IMR-90 (cell line): ENCODE measurements at regions not wholly inside any gene's neighbourhood (a gene's known extent, or its start where the extent isn't known, plus 50 kb on each side); places are given as distances from the start of the nearest gene placed in this dataset.

Source experiments
- ATAC-seq: fragments of 200-7000 bp; cut with Tn5 transposase; 2 replicates; pipeline ENCODE4 v1.9.1; 2020; ENCODE audit warnings: low read depth, mild to moderate bottlenecking, moderate library complexity
- BruUV-seq: library from RNA; stranded (reverse); fragments of 400-500 nt; replicated peaks from 2 replicates; lab custom pipeline; 2021; lab: Mats Ljungman, UMichigan
- CTCF ChIA-PET: fragments of 300-600 bp; formaldehyde crosslinking; extraction: SDS; loops from one replicate; lab custom pipeline; 2021; ENCODE audit warnings: antibody characterized with exemption; lab: Yijun Ruan, JAX
- POLR2A ChIA-PET: fragments of 300-600 bp; sonication (Branson Sonifier 250); formaldehyde crosslinking; loops from one replicate; lab custom pipeline; 2022; ENCODE audit warnings: antibody characterized with exemption; ENCODE audit not compliant: unreplicated experiment; lab: Charles Lee
- DNase-seq: peaks from one replicate; pipeline ENCODE4 v3.0.0; 2013
- H2AFZ ChIP-seq: replicated peaks from 2 replicates; pipeline ENCODE3; 2013; ENCODE audit warnings: low read length, mild to moderate bottlenecking; ENCODE audit not compliant: poor library complexity
- H2AK5ac ChIP-seq: 2 replicates; pipeline ENCODE4 v1.6.1; 2013; ENCODE audit warnings: low read depth, low read length, inconsistent platforms
- H2AK9ac ChIP-seq: replicated peaks from 2 replicates; pipeline ENCODE3; 2013; ENCODE audit warnings: mild to moderate bottlenecking, low read depth, low read length, moderate library complexity; ENCODE audit not compliant: poor library complexity
- H2BK120ac ChIP-seq: 2 replicates; pipeline ENCODE4 v1.6.1; 2013; ENCODE audit warnings: low read depth, low read length, inconsistent platforms
- H2BK15ac ChIP-seq: 3 replicates; pipeline ENCODE4 v1.6.1; 2013; ENCODE audit warnings: low read depth, low read length, inconsistent platforms
- H2BK20ac ChIP-seq: 2 replicates; pipeline ENCODE4 v1.6.1; 2013; ENCODE audit warnings: low read depth, mild to moderate bottlenecking, inconsistent platforms, low read length, moderate library complexity
- H2BK5ac ChIP-seq: 2 replicates; pipeline ENCODE4 v1.6.1; 2013; ENCODE audit warnings: mild to moderate bottlenecking, low read depth, low read length, inconsistent platforms; ENCODE audit not compliant: poor library complexity, severe bottlenecking
- H3K14ac ChIP-seq: replicated peaks from 2 replicates; pipeline ENCODE4 v1.6.1; 2013; ENCODE audit warnings: low read depth, low read length, inconsistent platforms
- H3K18ac ChIP-seq: 2 replicates; pipeline ENCODE4 v1.6.1; 2013; ENCODE audit warnings: low read depth, low read length, control low read depth
- H3K23ac ChIP-seq: 2 replicates; pipeline ENCODE4 v1.6.1; 2013; ENCODE audit warnings: low read depth, low read length, inconsistent platforms
- H3K27ac ChIP-seq: 2 replicates; pipeline ENCODE4 v1.5.1; 2013; ENCODE audit warnings: mild to moderate bottlenecking, control low read depth, low read length; ENCODE audit not compliant: insufficient read depth
- H3K27me3 ChIP-seq: 2 replicates; pipeline ENCODE4 v1.6.1; 2013; ENCODE audit warnings: low read length; ENCODE audit not compliant: control insufficient read depth, insufficient read depth
- H3K36me3 ChIP-seq: 2 replicates; pipeline ENCODE4 v1.6.1; 2013; ENCODE audit warnings: low read length, mixed read lengths; ENCODE audit not compliant: control insufficient read depth, insufficient read depth
- H3K4ac ChIP-seq: 2 replicates; pipeline ENCODE4 v1.6.1; 2013; ENCODE audit warnings: low read depth, low read length, inconsistent platforms
- H3K4me1 ChIP-seq: 2 replicates; pipeline ENCODE4 v1.6.1; 2013; ENCODE audit warnings: low read length, mixed read lengths; ENCODE audit not compliant: control insufficient read depth, insufficient read depth
- H3K4me2 ChIP-seq: 2 replicates; pipeline ENCODE4 v1.6.1; 2013; ENCODE audit warnings: low read depth, mild to moderate bottlenecking, control low read depth, low read length, moderate library complexity
- H3K4me3 ChIP-seq: 2 replicates; pipeline ENCODE4 v1.5.1; 2013; ENCODE audit warnings: low read depth, mild to moderate bottlenecking, control low read depth, low read length, moderate library complexity; ENCODE audit not compliant: insufficient read depth
- H3K56ac ChIP-seq: 2 replicates; pipeline ENCODE4 v1.6.1; 2013; ENCODE audit warnings: low read length, inconsistent platforms; ENCODE audit not compliant: insufficient read depth; ENCODE audit errors: extremely low read depth
- H3K79me1 ChIP-seq, 2 experiments: 2 replicates each; pipeline ENCODE4 v1.6.1; 2013; ENCODE audit warnings: low read length in 2 of 2, inconsistent platforms in 1 of 2, low read depth in 1 of 2
- H3K9ac ChIP-seq: 2 replicates; pipeline ENCODE4 v1.6.1; 2013; ENCODE audit warnings: low read depth, low read length, control low read depth
- H3K9me1 ChIP-seq: 2 replicates; pipeline ENCODE4 v1.6.1; 2013; ENCODE audit warnings: low read length, inconsistent platforms; ENCODE audit not compliant: insufficient read depth
- H3K9me3 ChIP-seq: 2 replicates; pipeline ENCODE4 v1.6.1; 2013; ENCODE audit warnings: low read length; ENCODE audit not compliant: control insufficient read depth, insufficient read depth
- H4K20me1 ChIP-seq: 2 replicates; pipeline ENCODE4 v1.6.1; 2013; ENCODE audit warnings: low read length, inconsistent platforms; ENCODE audit not compliant: insufficient read depth
- H4K5ac ChIP-seq: 2 replicates; pipeline ENCODE4 v1.6.1; 2013; ENCODE audit warnings: mild to moderate bottlenecking, low read depth, low read length, control low read depth
- H4K8ac ChIP-seq, 2 experiments: 2 replicates each; pipeline ENCODE4 v1.6.1; 2013; ENCODE audit warnings: low read depth in 2 of 2, low read length in 2 of 2, control low read depth in 1 of 2, inconsistent platforms in 1 of 2
- H4K91ac ChIP-seq: 2 replicates; pipeline ENCODE4 v1.6.1; 2013; ENCODE audit warnings: low read depth, low read length, inconsistent platforms; ENCODE audit not compliant: insufficient read depth
- CEBPB ChIP-seq: IDR thresholded peaks from 2 replicates; pipeline ENCODE4 v1.6.1; 2012; ENCODE audit warnings: low read depth, low read length, improper control_type of control experiment
- ELK1 ChIP-seq: fragments of 150-350 bp; IDR thresholded peaks from 2 replicates; pipeline ENCODE4 v1.6.1; 2016; ENCODE audit warnings: low read depth, mild to moderate bottlenecking, low read length, moderate library complexity, borderline replicate concordance
- RFX5 ChIP-seq: IDR thresholded peaks from 2 replicates; pipeline ENCODE4 v1.8.0; 2012; ENCODE audit warnings: low read depth, mild to moderate bottlenecking, low read length, moderate library complexity
- SMC3 ChIP-seq: fragments of 150-350 bp; IDR thresholded peaks from 2 replicates; pipeline ENCODE4 v1.6.1; 2016; ENCODE audit warnings: low read depth, mild to moderate bottlenecking, antibody characterized with exemption, low read length, moderate library complexity
- WGBS, 2 experiments: methylation state at CpG; one replicate each; pipeline versions ENCODE4 v1.1.5 to v1.1.7; 2013; ENCODE audit warnings: missing lambda C conversion rate in 2 of 2; ENCODE audit not compliant: insufficient read length in 1 of 2; ENCODE audit errors: extremely low coverage in 2 of 2; 5-methylcytosine and 5-hydroxymethylcytosine counted together
- dilution Hi-C: fragments of 300-500 bp; cut with HindIII; formaldehyde crosslinking; loops from one replicate; pipeline ENCODE4 v1.14.3; 2018; ENCODE audit warnings: low sequenced_read_pairs; ENCODE audit not compliant: unreplicated experiment
- in situ Hi-C: fragments of 300-500 bp; cut with MboI; formaldehyde crosslinking; loops from 3 replicates; pipeline ENCODE4 v1.14.3; 2019; ENCODE audit warnings: low sequenced_read_pairs, inconsistent platforms, mixed read lengths
- intact Hi-C: fragments of 100-400 bp; cut with micrococcal nuclease; formaldehyde crosslinking; loops from 2 replicates; pipeline ENCODE4 v1.10.0; 2022

- Histone ChIP-seq H4K91ac (no peak overlapping the region), H2BK120ac (no peak overlapping the region), H4K5ac (no peak overlapping the region), H3K18ac (no peak overlapping the region), H3K79me1 (no peaks in the 10 kb centered on the region), H3K4me3 (no peak overlapping the region), H3K4ac (no peak overlapping the region), H3K27me3 (no peaks in the 10 kb centered on the region), H3K23ac (no peak overlapping the region), H3K4me1 (no peaks in the 10 kb centered on the region), H2BK5ac (no peak overlapping the region), H2AK9ac (no peak overlapping the region), H2AFZ (no peak overlapping the region), H3K9me1 (no peaks in the 10 kb centered on the region), H2BK20ac (no peak overlapping the region), H3K14ac (no peak overlapping the region), H3K27ac (no peak overlapping the region), H2AK5ac (no peak overlapping the region), H3K36me3 (no peaks in the 10 kb centered on the region), H3K56ac (no peak overlapping the region), H3K9ac (no peak overlapping the region), H4K20me1 (no peaks in the 10 kb centered on the region), H3K9me3 (no peaks in the 10 kb centered on the region), H3K4me2 (no peak overlapping the region), H2BK15ac (no peak overlapping the region), H4K8ac (no peak overlapping the region)
- DNase-seq (no peak), ATAC-seq (no peak)
- CTCF ChIA-PET, result interaction anchor here (1.1 to 1.2 kb wide), 2 partner anchors 12 to 16 kb away, joined by 4 read pairs; no protein-coding TSS in a partner anchor
- no TSS peak for BruUV-seq
- intact Hi-C loops (loop anchor here (5.0 to 10.0 kb wide), 2 partner anchors 452 to 520 kb away; no protein-coding TSS in a partner anchor), in situ Hi-C loops (no loop called here), dilution Hi-C loops (no loop called here)
- POLR2A ChIA-PET, result no interaction called here
- TF ChIP-seq CEBPB (peak; percentile 68), RFX5 (no peak), SMC3 (no peak), ELK1 (no peak)
- WGBS, 2 experiments, result no CpG with 5 or more reads among the region's 3 CpGs
These were observed 512.4 kb upstream of the PTGER4 start for GRCh38 chr5:40167283-40167682.
